GM12878 (cell line): ENCODE measurements at regions not wholly inside any gene's neighbourhood (a gene's known extent, or its start where the extent isn't known, plus 50 kb on each side); places are given as distances from the start of the nearest gene placed in this dataset.

ENCODE experiments used
- ATAC-seq: fragments of 200-7000 bp; cut with Tn5 transposase; 3 replicates; pipeline ENCODE4 v1.9.1; 2020; ENCODE audit warnings: mild to moderate bottlenecking, moderate library complexity
- BruUV-seq: library from RNA; stranded (reverse); fragments of 400-500 nt; replicated peaks from 2 replicates; lab custom pipeline; 2021; lab: Mats Ljungman, UMichigan
- CTCF ChIA-PET: fragments of 300-600 bp; sonication (Branson Sonifier 250); formaldehyde crosslinking; extraction: SDS; loops from one replicate; lab custom pipeline; 2021; ENCODE audit warnings: inconsistent platforms; lab: Yijun Ruan, JAX
- POLR2A ChIA-PET: fragments of 350-600 bp; formaldehyde crosslinking; extraction: SDS; loops from one replicate; lab custom pipeline; 2021; ENCODE audit warnings: inconsistent platforms; lab: Charles Lee
- RAD21 ChIA-PET: fragments of 300-600 bp; sonication (Branson Sonifier 250); formaldehyde crosslinking; loops from one replicate; lab custom pipeline; 2023; ENCODE audit warnings: antibody characterized with exemption; ENCODE audit not compliant: unreplicated experiment; lab: Charles Lee
- SMC1A ChIA-PET: fragments of 300-600 bp; sonication (Branson Sonifier 250); formaldehyde crosslinking; loops from one replicate; lab custom pipeline; 2023; ENCODE audit not compliant: unreplicated experiment, uncharacterized antibody; lab: Charles Lee
- DNase-seq: peaks from one replicate; pipeline ENCODE4 v3.0.0-alpha.2; 2011; ENCODE audit warnings: low read depth, low spot score
- FAIRE-seq: peaks from 3 replicates; lab custom pipeline; 2011; peaks lifted over from hg19 to GRCh38; lab: Jason Lieb, UNC
- H2AFZ ChIP-seq: 2 replicates; pipeline ENCODE4 v1.6.0; 2011; ENCODE audit warnings: low read depth, low read length, control low read depth; ENCODE audit not compliant: control insufficient read depth
- H3K27ac ChIP-seq: 2 replicates; pipeline ENCODE4 v1.5.1; 2011; ENCODE audit warnings: control low read depth; ENCODE audit not compliant: control insufficient read depth, insufficient read depth
- H3K27me3 ChIP-seq, 2 experiments: replicated peaks in 1 of 2; 2 replicates each; pipeline versions ENCODE4 v1.6.0 to v1.6.1; 2011; ENCODE audit warnings: low read length in 1 of 2; ENCODE audit not compliant: control insufficient read depth in 2 of 2, insufficient read depth in 2 of 2
- H3K36me3 ChIP-seq, 2 experiments: 2 replicates each; pipeline ENCODE4 v1.5.1; 2011; ENCODE audit warnings: low read length in 1 of 2; ENCODE audit not compliant: control insufficient read depth in 2 of 2, insufficient read depth in 2 of 2
- H3K4me1 ChIP-seq: 2 replicates; pipeline ENCODE4 v1.6.1; 2011; ENCODE audit warnings: mild to moderate bottlenecking, low read length, moderate library complexity, mixed read lengths; ENCODE audit not compliant: control insufficient read depth, insufficient read depth
- H3K4me2 ChIP-seq: 2 replicates; pipeline ENCODE4 v1.6.0; 2011; ENCODE audit warnings: control low read depth; ENCODE audit not compliant: control insufficient read depth, insufficient read depth
- H3K4me3 ChIP-seq: fragments of 200-600 bp; sonication (generic); 2 replicates; pipeline ENCODE4 v1.5.1; 2016
- H3K79me2 ChIP-seq: 2 replicates; pipeline ENCODE4 v1.6.0; 2011; ENCODE audit warnings: low read length; ENCODE audit not compliant: control insufficient read depth, insufficient read depth
- H3K9ac ChIP-seq: 2 replicates; pipeline ENCODE4 v1.8.0; 2011; ENCODE audit warnings: low read length, control low read depth, mixed read lengths; ENCODE audit not compliant: control insufficient read depth, insufficient read depth
- H3K9me3 ChIP-seq: replicated peaks from 3 replicates; pipeline ENCODE4 v1.5.1; 2011; ENCODE audit warnings: mild to moderate bottlenecking, low read length; ENCODE audit not compliant: control insufficient read depth, insufficient read depth
- H4K20me1 ChIP-seq: 2 replicates; pipeline ENCODE4 v1.6.0; 2011; ENCODE audit not compliant: control insufficient read depth, insufficient read depth
- ASH2L ChIP-seq: fragments of 300-600, 200-600 bp; sonication (generic); IDR thresholded peaks from 2 replicates; pipeline ENCODE4 v1.6.1; 2017; ENCODE audit warnings: low read depth, mild to moderate bottlenecking, borderline replicate concordance
- CEBPB ChIP-seq, 2 experiments: fragments of 150-350 bp in 1 of 2; IDR thresholded peaks; 2 replicates each; pipeline ENCODE4 v1.6.1; 2012 to 2014; ENCODE audit warnings: low read depth in 2 of 2, low read length in 2 of 2, borderline replicate concordance in 1 of 2, inconsistent platforms in 1 of 2
- CHD4 ChIP-seq: fragments of 200-600 bp; sonication (generic); IDR thresholded peaks from 2 replicates; pipeline ENCODE4 v1.6.1; 2016; ENCODE audit warnings: mild to moderate bottlenecking
- CREB1 ChIP-seq: IDR thresholded peaks from 2 replicates; pipeline ENCODE4 v1.6.1; 2012; ENCODE audit warnings: low read depth, mild to moderate bottlenecking, inconsistent platforms
- DPF2 ChIP-seq: fragments of 450-650 bp; IDR thresholded peaks from 2 replicates; pipeline ENCODE4 v1.6.1; 2017; ENCODE audit warnings: mild to moderate bottlenecking
- HCFC1 ChIP-seq: fragments of 150-350 bp; IDR thresholded peaks from 2 replicates; pipeline ENCODE4 v1.6.1; 2014; ENCODE audit warnings: low read length
- HDAC6 ChIP-seq: fragments of 200-600 bp; sonication (generic); IDR thresholded peaks from one replicate; pipeline ENCODE4 v1.8.0; 2017; ENCODE audit warnings: antibody characterized with exemption; ENCODE audit not compliant: unreplicated experiment
- KDM1A ChIP-seq: fragments of 200-600 bp; sonication (generic); IDR thresholded peaks from 2 replicates; pipeline ENCODE4 v1.6.1; 2016; ENCODE audit warnings: borderline replicate concordance
- LARP7 ChIP-seq: fragments of 450-650 bp; IDR thresholded peaks from 2 replicates; pipeline ENCODE4 v1.6.1; 2017; ENCODE audit warnings: mild to moderate bottlenecking
- MTA3 ChIP-seq: IDR thresholded peaks from 2 replicates; pipeline ENCODE4 v1.6.1; 2012; ENCODE audit warnings: low read length, inconsistent platforms, borderline replicate concordance
- NFYA ChIP-seq: IDR thresholded peaks from 2 replicates; pipeline ENCODE4 v1.6.1; 2011; ENCODE audit warnings: low read depth, mild to moderate bottlenecking, low read length, improper control_type of control experiment, borderline replicate concordance
- PAX5 ChIP-seq: IDR thresholded peaks from 2 replicates; pipeline ENCODE4 v1.6.1; 2011; ENCODE audit warnings: low read depth, low read length, borderline replicate concordance
- POLR2A ChIP-seq: IDR thresholded peaks from 2 replicates; pipeline ENCODE4 v1.6.1; 2011; ENCODE audit warnings: low read depth, mild to moderate bottlenecking, low read length
- RBBP5 ChIP-seq: fragments of 200-600 bp; sonication (generic); conservative IDR thresholded peaks from 2 replicates; pipeline ENCODE4 v1.6.1; 2016
- SMARCA5 ChIP-seq: fragments of 450-650 bp; IDR thresholded peaks from 2 replicates; pipeline ENCODE4 v1.6.1; 2017; ENCODE audit warnings: mild to moderate bottlenecking
- WGBS: methylation state at CpG from one replicate; pipeline ENCODE4 v1.1.6; 2016; ENCODE audit warnings: low lambda C conversion rate; ENCODE audit not compliant: insufficient replicate concordance, insufficient coverage; ENCODE audit errors: missing lambda C conversion rate; 5-methylcytosine and 5-hydroxymethylcytosine counted together
- in situ Hi-C: fragments of 300-500 bp; cut with MboI; formaldehyde crosslinking; loops from 9 replicates; pipeline ENCODE4 v1.14.3; 2018; ENCODE audit warnings: mixed read lengths
- intact Hi-C: fragments of 100-400 bp; cut with micrococcal nuclease; formaldehyde crosslinking; loops from one replicate; pipeline ENCODE4 v1.14.2; 2022; ENCODE audit not compliant: unreplicated experiment
- TF ChIP-seq, protein P1 (sequence below): fragments of 450-650 bp; IDR thresholded peaks from 2 replicates; pipeline ENCODE4 v1.6.1; 2017; ENCODE audit warnings: mild to moderate bottlenecking, moderate library complexity
- TF ChIP-seq, protein P2 (sequence below): IDR thresholded peaks from 2 replicates; pipeline ENCODE4 v1.6.1; 2012; ENCODE audit warnings: improper control_type of control experiment, low read depth, low read length; ENCODE audit not compliant: insufficient replicate concordance
- TF ChIP-seq, protein P3 (sequence below): IDR thresholded peaks from 2 replicates; pipeline ENCODE4 v1.6.1; 2011; ENCODE audit warnings: low read depth, mild to moderate bottlenecking, low read length, moderate library complexity, borderline replicate concordance; ENCODE audit errors: extremely low read depth

DNA sequence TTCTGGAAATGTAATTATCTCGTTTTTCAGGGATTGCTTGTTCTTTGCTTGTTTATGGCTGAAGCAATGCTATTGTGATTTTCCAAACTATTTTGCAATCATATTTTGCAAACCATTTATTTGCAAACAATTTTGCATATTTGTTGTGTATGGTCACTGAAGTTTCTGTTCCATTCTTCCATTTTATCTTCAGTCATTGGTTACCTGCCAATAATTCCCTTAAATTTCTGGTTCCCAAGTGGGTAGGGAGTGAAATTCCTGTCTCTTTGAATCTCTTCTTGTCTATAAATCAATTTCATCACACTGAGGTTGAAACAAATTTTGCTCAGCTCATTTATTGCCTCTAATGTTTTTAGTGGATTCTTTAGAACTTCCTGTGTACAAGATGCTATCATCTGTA lies 401.7 kb upstream of the VWC2 start:
- H3K9me3 ChIP-seq, result no peaks in the 10 kb centered on the region
- CTCF ChIA-PET, result interaction anchor here (0.7 kb wide), 1 partner anchor 420 kb away, joined by 4 read pairs; no protein-coding TSS in a partner anchor
- in situ Hi-C loops, result no loop called here
- H4K20me1 ChIP-seq, result no peaks in the 10 kb centered on the region
- SMC1A ChIA-PET, result no interaction called here
- no peak overlapping the region for H2AFZ ChIP-seq
- no peak overlapping the region for H3K4me3 ChIP-seq
- no TSS peak for BruUV-seq
- H3K4me2 ChIP-seq, result no peak overlapping the region
- WGBS, result 10% methylated on average over 1 of the region's 1 CpG
- no peaks in the 10 kb centered on the region for H3K4me1 ChIP-seq
- TF ChIP-seq NFYA (no peak), DPF2 (no peak), HCFC1 (no peak), MTA3 (no peak), SMARCA5 (no peak), CREB1 (no peak), ASH2L (no peak), PAX5 (no peak), CEBPB (IDR thresholded peaks at IDR 0.05; ENCODE audit: borderline replicate concordance in 1 of 2, low read depth in 2 of 2, low read length in 2 of 2) (no peak), HDAC6 (no peak), CHD4 (no peak), KDM1A (no peak), POLR2A (no peak), RBBP5 (no peak), LARP7 (no peak)
- TF ChIP-seq, protein P1, sequence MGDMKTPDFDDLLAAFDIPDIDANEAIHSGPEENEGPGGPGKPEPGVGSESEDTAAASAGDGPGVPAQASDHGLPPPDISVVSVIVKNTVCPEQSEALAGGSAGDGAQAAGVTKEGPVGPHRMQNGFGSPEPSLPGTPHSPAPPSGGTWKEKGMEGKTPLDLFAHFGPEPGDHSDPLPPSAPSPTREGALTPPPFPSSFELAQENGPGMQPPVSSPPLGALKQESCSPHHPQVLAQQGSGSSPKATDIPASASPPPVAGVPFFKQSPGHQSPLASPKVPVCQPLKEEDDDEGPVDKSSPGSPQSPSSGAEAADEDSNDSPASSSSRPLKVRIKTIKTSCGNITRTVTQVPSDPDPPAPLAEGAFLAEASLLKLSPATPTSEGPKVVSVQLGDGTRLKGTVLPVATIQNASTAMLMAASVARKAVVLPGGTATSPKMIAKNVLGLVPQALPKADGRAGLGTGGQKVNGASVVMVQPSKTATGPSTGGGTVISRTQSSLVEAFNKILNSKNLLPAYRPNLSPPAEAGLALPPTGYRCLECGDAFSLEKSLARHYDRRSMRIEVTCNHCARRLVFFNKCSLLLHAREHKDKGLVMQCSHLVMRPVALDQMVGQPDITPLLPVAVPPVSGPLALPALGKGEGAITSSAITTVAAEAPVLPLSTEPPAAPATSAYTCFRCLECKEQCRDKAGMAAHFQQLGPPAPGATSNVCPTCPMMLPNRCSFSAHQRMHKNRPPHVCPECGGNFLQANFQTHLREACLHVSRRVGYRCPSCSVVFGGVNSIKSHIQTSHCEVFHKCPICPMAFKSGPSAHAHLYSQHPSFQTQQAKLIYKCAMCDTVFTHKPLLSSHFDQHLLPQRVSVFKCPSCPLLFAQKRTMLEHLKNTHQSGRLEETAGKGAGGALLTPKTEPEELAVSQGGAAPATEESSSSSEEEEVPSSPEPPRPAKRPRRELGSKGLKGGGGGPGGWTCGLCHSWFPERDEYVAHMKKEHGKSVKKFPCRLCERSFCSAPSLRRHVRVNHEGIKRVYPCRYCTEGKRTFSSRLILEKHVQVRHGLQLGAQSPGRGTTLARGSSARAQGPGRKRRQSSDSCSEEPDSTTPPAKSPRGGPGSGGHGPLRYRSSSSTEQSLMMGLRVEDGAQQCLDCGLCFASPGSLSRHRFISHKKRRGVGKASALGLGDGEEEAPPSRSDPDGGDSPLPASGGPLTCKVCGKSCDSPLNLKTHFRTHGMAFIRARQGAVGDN, result no peak
- TF ChIP-seq, protein P2, sequence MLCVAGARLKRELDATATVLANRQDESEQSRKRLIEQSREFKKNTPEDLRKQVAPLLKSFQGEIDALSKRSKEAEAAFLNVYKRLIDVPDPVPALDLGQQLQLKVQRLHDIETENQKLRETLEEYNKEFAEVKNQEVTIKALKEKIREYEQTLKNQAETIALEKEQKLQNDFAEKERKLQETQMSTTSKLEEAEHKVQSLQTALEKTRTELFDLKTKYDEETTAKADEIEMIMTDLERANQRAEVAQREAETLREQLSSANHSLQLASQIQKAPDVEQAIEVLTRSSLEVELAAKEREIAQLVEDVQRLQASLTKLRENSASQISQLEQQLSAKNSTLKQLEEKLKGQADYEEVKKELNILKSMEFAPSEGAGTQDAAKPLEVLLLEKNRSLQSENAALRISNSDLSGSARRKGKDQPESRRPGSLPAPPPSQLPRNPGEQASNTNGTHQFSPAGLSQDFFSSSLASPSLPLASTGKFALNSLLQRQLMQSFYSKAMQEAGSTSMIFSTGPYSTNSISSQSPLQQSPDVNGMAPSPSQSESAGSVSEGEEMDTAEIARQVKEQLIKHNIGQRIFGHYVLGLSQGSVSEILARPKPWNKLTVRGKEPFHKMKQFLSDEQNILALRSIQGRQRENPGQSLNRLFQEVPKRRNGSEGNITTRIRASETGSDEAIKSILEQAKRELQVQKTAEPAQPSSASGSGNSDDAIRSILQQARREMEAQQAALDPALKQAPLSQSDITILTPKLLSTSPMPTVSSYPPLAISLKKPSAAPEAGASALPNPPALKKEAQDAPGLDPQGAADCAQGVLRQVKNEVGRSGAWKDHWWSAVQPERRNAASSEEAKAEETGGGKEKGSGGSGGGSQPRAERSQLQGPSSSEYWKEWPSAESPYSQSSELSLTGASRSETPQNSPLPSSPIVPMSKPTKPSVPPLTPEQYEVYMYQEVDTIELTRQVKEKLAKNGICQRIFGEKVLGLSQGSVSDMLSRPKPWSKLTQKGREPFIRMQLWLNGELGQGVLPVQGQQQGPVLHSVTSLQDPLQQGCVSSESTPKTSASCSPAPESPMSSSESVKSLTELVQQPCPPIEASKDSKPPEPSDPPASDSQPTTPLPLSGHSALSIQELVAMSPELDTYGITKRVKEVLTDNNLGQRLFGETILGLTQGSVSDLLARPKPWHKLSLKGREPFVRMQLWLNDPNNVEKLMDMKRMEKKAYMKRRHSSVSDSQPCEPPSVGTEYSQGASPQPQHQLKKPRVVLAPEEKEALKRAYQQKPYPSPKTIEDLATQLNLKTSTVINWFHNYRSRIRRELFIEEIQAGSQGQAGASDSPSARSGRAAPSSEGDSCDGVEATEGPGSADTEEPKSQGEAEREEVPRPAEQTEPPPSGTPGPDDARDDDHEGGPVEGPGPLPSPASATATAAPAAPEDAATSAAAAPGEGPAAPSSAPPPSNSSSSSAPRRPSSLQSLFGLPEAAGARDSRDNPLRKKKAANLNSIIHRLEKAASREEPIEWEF, result no peak
- TF ChIP-seq, protein P3, sequence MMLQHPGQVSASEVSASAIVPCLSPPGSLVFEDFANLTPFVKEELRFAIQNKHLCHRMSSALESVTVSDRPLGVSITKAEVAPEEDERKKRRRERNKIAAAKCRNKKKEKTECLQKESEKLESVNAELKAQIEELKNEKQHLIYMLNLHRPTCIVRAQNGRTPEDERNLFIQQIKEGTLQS, result no peak
- RAD21 ChIA-PET, result no interaction called here
- intact Hi-C loops, result no loop called here
- POLR2A ChIA-PET, result no interaction called here
- FAIRE-seq (no peak), ATAC-seq (no peak), DNase-seq (no peak)
- no peaks in the 10 kb centered on the region for H3K79me2 ChIP-seq
- no peak overlapping the region for H3K27ac ChIP-seq
- no peak overlapping the region for H3K9ac ChIP-seq
- H3K36me3 ChIP-seq, result no peaks in the 10 kb centered on the region
- H3K27me3 ChIP-seq, result no peaks in the 10 kb centered on the region
